ENCODE measurements at regions not wholly inside any gene's neighbourhood (a gene's known extent, or its start where the extent isn't known, plus 50 kb on each side); places are given as distances from the start of the nearest gene placed in this dataset.

DNA sequence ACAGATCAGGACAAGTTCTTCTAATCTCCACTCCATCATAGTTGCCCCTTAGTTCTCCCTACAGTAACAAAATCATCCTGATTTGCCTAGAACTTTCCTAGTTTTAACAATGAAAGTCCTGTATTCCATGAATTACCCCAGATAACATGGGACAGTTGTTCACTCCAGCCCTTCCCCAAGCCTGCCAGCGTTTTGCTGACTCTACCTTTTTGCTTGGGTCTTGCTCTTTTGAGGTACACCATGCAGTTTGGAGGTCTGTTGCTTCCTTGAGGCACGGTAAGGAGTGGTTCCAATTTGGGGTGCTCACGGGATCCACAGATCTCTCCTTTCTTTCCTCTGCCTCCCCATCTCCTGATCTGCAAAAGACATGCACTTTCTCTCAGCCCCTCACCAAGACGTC is 61.6 kb upstream of the DYRK2 start (continued):
- no peak for TF ChIP-seq CLOCK (CRISPR knock-in tag; IDR thresholded peaks at IDR 0.05; ENCODE audit: borderline replicate concordance)
- no peak for TF ChIP-seq DNMT1 (IDR thresholded peaks at IDR 0.05)
- no peak for TF ChIP-seq STAG1 (CRISPR knock-in tag; IDR thresholded peaks at IDR 0.05; ENCODE audit: borderline replicate concordance)
- no peak for TF ChIP-seq ETS2 (tag; IDR thresholded peaks at IDR 0.05; ENCODE audit: borderline replicate concordance, poor library complexity, severe bottlenecking)
- no peak for TF ChIP-seq GABPB1 (CRISPR knock-in tag; IDR thresholded peaks at IDR 0.05)
- TF ChIP-seq RB1 (IDR thresholded peaks at IDR 0.05; ENCODE audit: low read depth): no peak

DNA sequence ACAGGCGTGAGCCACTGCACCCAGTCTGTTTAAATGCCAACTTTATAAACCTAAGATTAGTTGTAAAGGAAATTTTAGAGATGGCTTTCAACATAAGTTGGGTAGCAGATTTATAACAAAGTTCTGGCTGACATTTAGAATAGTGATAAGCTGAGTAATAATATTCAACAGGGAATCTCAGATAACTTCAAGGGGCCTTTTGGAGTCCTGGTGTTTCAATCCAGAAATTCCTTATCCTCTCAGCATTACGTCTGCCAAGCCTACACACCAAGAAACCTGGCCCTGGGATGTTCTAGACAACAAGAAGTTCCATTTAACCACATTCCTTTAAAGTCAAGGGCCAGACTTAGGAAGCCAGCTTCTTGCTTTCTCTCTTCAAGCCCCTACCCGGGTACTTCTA is 59.5 kb upstream of the DYRK2 start:
- ATAC-seq (no peak), DNase-seq (ENCODE audit: extremely low read depth in 1 of 4, low spot score in 3 of 4) (no peak), FAIRE-seq (no peak)
- H3K4me3 ChIP-seq: no peak overlapping the region
- CTCF ChIA-PET (ENCODE audit: low intra/inter-chr PET ratio): no interaction called here
- no peak overlapping the region for H3K27ac ChIP-seq (ENCODE audit: extremely low read depth, low read depth, low read length)
- no peaks in the 10 kb centered on the region for H3K79me2 ChIP-seq (ENCODE audit: control insufficient read depth, insufficient read depth, low read length)
- no peak overlapping the region for H3K4me2 ChIP-seq (ENCODE audit: insufficient read depth, low read length)
- no peaks in the 10 kb centered on the region for H3K36me3 ChIP-seq (ENCODE audit: control insufficient read depth, insufficient read depth, low read length)
- H3K27me3 ChIP-seq (ENCODE audit: control insufficient read depth in 2 of 2, insufficient read depth in 2 of 2, low read length in 2 of 2): no peaks in the 10 kb centered on the region
- H4K20me1 ChIP-seq (replicated peaks; ENCODE audit: control insufficient read depth, insufficient read depth, low read length): no peaks in the 10 kb centered on the region
- no peak overlapping the region for H3K9ac ChIP-seq (ENCODE audit: insufficient read depth in 1 of 2, low read depth in 2 of 2, low read length in 2 of 2)
- intact Hi-C loops (cut with micrococcal nuclease) (no loop called here), in situ Hi-C loops (cut with MboI) (no loop called here)
- BruUV-seq (replicated peaks): no TSS peak
- H3K9me3 ChIP-seq (replicated peaks; ENCODE audit: control insufficient read depth, insufficient read depth, low read depth, low read length): no peaks in the 10 kb centered on the region
- no peak overlapping the region for H2AFZ ChIP-seq (ENCODE audit: low read depth, low read length)
- no peaks in the 10 kb centered on the region for H3K9me1 ChIP-seq (ENCODE audit: control insufficient read depth, insufficient read depth, low read length)
- no peaks in the 10 kb centered on the region for H3K4me1 ChIP-seq (replicated peaks in 1 of 2; ENCODE audit: control insufficient read depth in 2 of 2, insufficient read depth in 2 of 2, low read length in 2 of 2)
- POLR2A ChIA-PET: interaction anchor here (0.6 to 0.9 kb wide), 2 partner anchors 18 to 683 kb away, joined by 3 read pairs; no protein-coding TSS in a partner anchor
- 0% methylated on average over 3 of the region's 3 CpGs for WGBS (ENCODE audit: insufficient coverage, low coverage, missing lambda C conversion rate)
- TF ChIP-seq, protein P1, sequence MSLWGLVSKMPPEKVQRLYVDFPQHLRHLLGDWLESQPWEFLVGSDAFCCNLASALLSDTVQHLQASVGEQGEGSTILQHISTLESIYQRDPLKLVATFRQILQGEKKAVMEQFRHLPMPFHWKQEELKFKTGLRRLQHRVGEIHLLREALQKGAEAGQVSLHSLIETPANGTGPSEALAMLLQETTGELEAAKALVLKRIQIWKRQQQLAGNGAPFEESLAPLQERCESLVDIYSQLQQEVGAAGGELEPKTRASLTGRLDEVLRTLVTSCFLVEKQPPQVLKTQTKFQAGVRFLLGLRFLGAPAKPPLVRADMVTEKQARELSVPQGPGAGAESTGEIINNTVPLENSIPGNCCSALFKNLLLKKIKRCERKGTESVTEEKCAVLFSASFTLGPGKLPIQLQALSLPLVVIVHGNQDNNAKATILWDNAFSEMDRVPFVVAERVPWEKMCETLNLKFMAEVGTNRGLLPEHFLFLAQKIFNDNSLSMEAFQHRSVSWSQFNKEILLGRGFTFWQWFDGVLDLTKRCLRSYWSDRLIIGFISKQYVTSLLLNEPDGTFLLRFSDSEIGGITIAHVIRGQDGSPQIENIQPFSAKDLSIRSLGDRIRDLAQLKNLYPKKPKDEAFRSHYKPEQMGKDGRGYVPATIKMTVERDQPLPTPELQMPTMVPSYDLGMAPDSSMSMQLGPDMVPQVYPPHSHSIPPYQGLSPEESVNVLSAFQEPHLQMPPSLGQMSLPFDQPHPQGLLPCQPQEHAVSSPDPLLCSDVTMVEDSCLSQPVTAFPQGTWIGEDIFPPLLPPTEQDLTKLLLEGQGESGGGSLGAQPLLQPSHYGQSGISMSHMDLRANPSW (CRISPR knock-in tag; IDR thresholded peaks at IDR 0.05): no peak
- TF ChIP-seq ZC3H4 (CRISPR knock-in tag; IDR thresholded peaks at IDR 0.05; ENCODE audit: borderline replicate concordance) (no peak), CLOCK (CRISPR knock-in tag; IDR thresholded peaks at IDR 0.05; ENCODE audit: borderline replicate concordance) (no peak), THRB (CRISPR knock-in tag; conservative IDR thresholded peaks at IDR 0.05) (no peak)
- TF ChIP-seq, protein P2, sequence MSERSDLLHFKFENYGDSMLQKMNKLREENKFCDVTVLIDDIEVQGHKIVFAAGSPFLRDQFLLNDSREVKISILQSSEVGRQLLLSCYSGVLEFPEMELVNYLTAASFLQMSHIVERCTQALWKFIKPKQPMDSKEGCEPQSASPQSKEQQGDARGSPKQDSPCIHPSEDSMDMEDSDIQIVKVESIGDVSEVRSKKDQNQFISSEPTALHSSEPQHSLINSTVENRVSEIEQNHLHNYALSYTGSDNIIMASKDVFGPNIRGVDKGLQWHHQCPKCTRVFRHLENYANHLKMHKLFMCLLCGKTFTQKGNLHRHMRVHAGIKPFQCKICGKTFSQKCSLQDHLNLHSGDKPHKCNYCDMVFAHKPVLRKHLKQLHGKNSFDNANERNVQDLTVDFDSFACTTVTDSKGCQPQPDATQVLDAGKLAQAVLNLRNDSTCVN (CRISPR knock-in tag; IDR thresholded peaks at IDR 0.05): no peak

All from K562 (cell line).